Neural crest cell (in vitro differentiated cells): ENCODE measurements at regions not wholly inside any gene's neighbourhood (a gene's known extent, or its start where the extent isn't known, plus 50 kb on each side); places are given as distances from the start of the nearest gene placed in this dataset.

ENCODE experiments used
- DNase-seq: peaks from one replicate; pipeline ENCODE4 v3.0.0; 2021; ENCODE audit warnings: low read depth, mixed read lengths, low spot score
- H3K27ac Mint-ChIP-seq: one replicate; pipeline ENCODE4 v1.8.0; 2021; ENCODE audit warnings: mild to moderate bottlenecking, mixed read lengths; ENCODE audit not compliant: unreplicated experiment
- H3K27me3 Mint-ChIP-seq: 2 replicates; pipeline ENCODE4 v1.8.0; 2021; ENCODE audit warnings: low read depth, mild to moderate bottlenecking, mixed read lengths
- H3K36me3 Mint-ChIP-seq: 2 replicates; pipeline ENCODE4 v1.8.0; 2021; ENCODE audit warnings: low read depth, mild to moderate bottlenecking, mixed read lengths
- H3K4me1 Mint-ChIP-seq: 2 replicates; pipeline ENCODE4 v1.8.0; 2021; ENCODE audit warnings: mixed read lengths
- H3K4me3 Mint-ChIP-seq: one replicate; pipeline ENCODE4 v1.8.0; 2021; ENCODE audit warnings: mild to moderate bottlenecking, mixed read lengths
- H3K9me3 Mint-ChIP-seq: 2 replicates; pipeline ENCODE4 v1.8.0; 2021; ENCODE audit warnings: mixed read lengths
- CTCF ChIP-seq: fragments of 200-600 bp; sonication (generic); conservative IDR thresholded peaks from 2 replicates; pipeline ENCODE4 v1.5.0; 2021; ENCODE audit warnings: antibody characterized with exemption, mild to moderate bottlenecking

GRCh38 chr3:43949594-43949993 lies 258.9 kb downstream of the ABHD5 start:
- peaks cover 8% of the 10 kb centered on the region for H3K4me1 Mint-ChIP-seq
- no peak overlapping the region for H3K27ac Mint-ChIP-seq
- H3K4me3 Mint-ChIP-seq, result no peak overlapping the region
- peaks cover 2% of the 10 kb centered on the region for H3K27me3 Mint-ChIP-seq
- H3K9me3 Mint-ChIP-seq, result peaks cover 3% of the 10 kb centered on the region
- no peaks in the 10 kb centered on the region for H3K36me3 Mint-ChIP-seq
- no peak for TF ChIP-seq CTCF
- DNase-seq, result no peak

GRCh38 chr3:43950775-43951174 lies 260.0 kb downstream of the ABHD5 start:
- peaks cover 8% of the 10 kb centered on the region for H3K4me1 Mint-ChIP-seq
- H3K27ac Mint-ChIP-seq, result no peak overlapping the region
- H3K36me3 Mint-ChIP-seq, result no peaks in the 10 kb centered on the region
- no peak overlapping the region for H3K4me3 Mint-ChIP-seq
- DNase-seq, result no peak
- TF ChIP-seq CTCF, result no peak
- H3K9me3 Mint-ChIP-seq, result peaks cover 3% of the 10 kb centered on the region
- peaks cover 6% of the 10 kb centered on the region for H3K27me3 Mint-ChIP-seq

GRCh38 chr3:43951813-43952212 lies 261.1 kb downstream of the ABHD5 start:
- Mint-ChIP-seq H3K27ac (no peak overlapping the region), H3K4me3 (no peak overlapping the region), H3K4me1 (peaks cover 12% of the 10 kb centered on the region), H3K36me3 (no peaks in the 10 kb centered on the region), H3K27me3 (peaks cover 6% of the 10 kb centered on the region), H3K9me3 (no peaks in the 10 kb centered on the region)
- no peak for TF ChIP-seq CTCF
- DNase-seq, result no peak

- no peak overlapping the region for H3K4me3 Mint-ChIP-seq
- H3K4me1 Mint-ChIP-seq, result peaks cover 12% of the 10 kb centered on the region
- H3K36me3 Mint-ChIP-seq, result no peaks in the 10 kb centered on the region
- DNase-seq, result no peak
- no peak overlapping the region for H3K27ac Mint-ChIP-seq
- no peak for TF ChIP-seq CTCF
- peaks cover 6% of the 10 kb centered on the region for H3K27me3 Mint-ChIP-seq
- H3K9me3 Mint-ChIP-seq, result no peaks in the 10 kb centered on the region
Observed at GRCh38 chr3:43953380-43953779, 262.6 kb downstream of the ABHD5 start.

GRCh38 chr3:43953814-43954692 lies 263.3 kb downstream of the ABHD5 start:
- H3K4me3 Mint-ChIP-seq, result no peak overlapping the region
- no peaks in the 10 kb centered on the region for H3K9me3 Mint-ChIP-seq
- H3K27me3 Mint-ChIP-seq, result peaks cover 6% of the 10 kb centered on the region
- peaks cover 12% of the 10 kb centered on the region for H3K4me1 Mint-ChIP-seq
- no peak for TF ChIP-seq CTCF
- no peaks in the 10 kb centered on the region for H3K36me3 Mint-ChIP-seq
- no peak overlapping the region for H3K27ac Mint-ChIP-seq
- DNase-seq, result no peak
